GM12872 (cell line): ENCODE measurements at regions not wholly inside any gene's neighbourhood (a gene's known extent, or its start where the extent isn't known, plus 50 kb on each side); places are given as distances from the start of the nearest gene placed in this dataset.

ENCODE experiments used
- CTCF ChIP-seq: IDR thresholded peaks from 3 replicates; pipeline ENCODE4 v1.5.1; 2011; ENCODE audit warnings: low read depth, mild to moderate bottlenecking, low read length, moderate library complexity; ENCODE audit not compliant: insufficient read depth

- no peak for TF ChIP-seq CTCF
Observed at GRCh38 chr7:25314094-25314730, 85.9 kb upstream of the NPVF start.

DNA sequence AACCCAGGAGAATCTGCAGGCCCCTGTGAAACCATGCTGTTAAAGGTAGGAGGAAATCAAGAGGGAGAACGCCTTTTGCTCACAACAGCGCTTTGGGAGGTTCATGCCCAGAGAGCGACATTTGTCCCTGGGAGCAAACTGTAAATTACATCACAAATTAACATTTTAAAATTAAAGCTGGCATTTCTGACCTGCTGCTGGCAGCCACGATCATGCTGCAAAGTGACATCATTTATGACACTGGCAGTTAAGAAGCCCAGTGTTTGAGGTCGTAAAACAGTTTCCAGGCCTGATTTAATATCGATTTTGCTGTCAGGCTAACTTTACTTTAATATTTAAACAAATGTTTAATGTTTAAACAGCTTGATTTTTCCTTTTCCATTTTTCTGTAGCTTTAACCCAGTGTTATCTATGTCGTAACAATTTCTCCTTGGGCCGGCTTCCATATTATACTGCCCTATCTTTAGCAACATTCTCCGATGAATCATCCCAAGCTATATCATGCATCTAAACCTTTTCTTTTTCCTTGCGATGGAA, 86.5 kb upstream of the NPVF start:
- no peak for TF ChIP-seq CTCF

DNA sequence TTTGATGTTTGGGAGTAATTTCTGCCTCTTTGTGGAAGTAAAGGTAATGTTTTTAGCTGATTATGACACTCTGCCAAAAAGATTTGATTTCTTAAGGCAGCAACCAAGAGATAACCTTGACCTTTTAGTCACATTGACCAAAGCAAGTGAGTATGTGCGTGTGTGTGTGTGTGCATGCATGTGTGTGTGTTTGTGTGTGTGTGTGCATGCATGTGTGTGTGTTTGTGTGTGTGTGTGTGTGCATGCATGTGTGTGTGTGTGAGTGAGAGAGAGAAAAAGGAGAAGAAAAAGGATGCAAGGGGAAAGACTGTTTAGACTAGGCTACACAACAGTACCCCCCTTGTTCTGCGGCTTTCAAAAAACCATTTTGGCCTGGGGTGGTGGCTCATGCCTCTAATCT, 88.1 kb upstream of the NPVF start:
- no peak for TF ChIP-seq CTCF

DNA sequence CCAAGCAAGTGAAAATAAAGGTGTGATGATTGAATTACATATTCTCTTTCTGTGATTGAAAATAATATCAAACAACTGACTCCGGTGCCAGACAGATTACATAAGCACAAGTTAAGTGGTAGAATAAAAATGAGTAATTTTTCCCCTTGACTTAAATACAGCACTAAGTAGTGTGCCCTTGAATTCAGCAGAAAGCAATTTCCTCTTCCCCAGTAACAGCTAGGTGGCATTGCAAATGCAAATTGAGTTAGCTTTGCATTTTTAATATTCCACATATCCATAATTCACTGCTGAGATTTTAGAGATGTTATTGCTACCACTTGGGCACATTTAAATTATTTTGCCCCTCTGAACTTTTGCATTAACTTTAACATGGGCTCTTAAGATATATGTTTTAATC, 89.8 kb upstream of the NPVF start:
- TF ChIP-seq CTCF, result no peak

GRCh38 chr7:25319707-25320106, 91.4 kb upstream of the NPVF start:
- no peak for TF ChIP-seq CTCF

GRCh38 chr7:25320791-25321190, 92.5 kb upstream of the NPVF start:
- TF ChIP-seq CTCF, result no peak

- no peak for TF ChIP-seq CTCF
Observed at GRCh38 chr7:25321424-25321823, 93.1 kb upstream of the NPVF start.
